PC-9 (cell line): ENCODE measurements at regions not wholly inside any gene's neighbourhood (a gene's known extent, or its start where the extent isn't known, plus 50 kb on each side); places are given as distances from the start of the nearest gene placed in this dataset.

Experiments used
- CTCF ChIP-seq: fragments of 200-600 bp; sonication (generic); conservative IDR thresholded peaks from 2 replicates; pipeline ENCODE4 v1.6.1; 2017; ENCODE audit warnings: mixed run types, antibody characterized with exemption, mild to moderate bottlenecking, moderate library complexity
- EZH2 ChIP-seq: fragments of 200-600 bp; sonication (generic); IDR thresholded peaks from 2 replicates; pipeline ENCODE4 v1.8.0; 2017; ENCODE audit warnings: antibody characterized with exemption, low read depth

- TF ChIP-seq CTCF (no peak), EZH2 (no peak)
Measured at GRCh38 chr7:110507369-110507768, 583.6 kb upstream of the LRRN3 start.
